ENCODE measurements at regions not wholly inside any gene's neighbourhood (a gene's known extent, or its start where the extent isn't known, plus 50 kb on each side); places are given as distances from the start of the nearest gene placed in this dataset.
"Not testable (repeated sequence)": the region's sequence is repeated elsewhere in the genome, so short reads cannot be mapped to it uniquely, and the experiment has no call there.

DNA sequence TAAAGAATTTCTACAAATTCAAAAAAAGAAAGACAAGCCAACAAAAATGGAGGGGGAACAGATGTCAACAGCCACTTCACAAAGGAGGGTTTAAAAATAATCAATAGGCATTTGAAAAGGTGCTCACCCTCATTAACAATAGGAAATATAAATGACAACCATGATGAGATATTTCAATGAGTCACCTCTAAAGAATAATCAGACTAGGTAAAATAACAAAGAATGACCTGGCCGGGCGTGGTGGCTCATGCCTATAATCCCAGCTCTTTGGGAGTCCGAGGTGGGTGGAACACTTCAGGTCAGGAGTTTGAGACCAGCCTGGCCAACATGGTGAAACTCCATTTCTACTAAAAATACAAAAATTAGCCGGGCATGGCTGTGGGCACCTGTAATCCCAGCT, 133.6 kb downstream of the KCNE4 start:
- Histone ChIP-seq H3K4me3 (ENCODE audit: low read length) (no peak overlapping the region), H4K20me1 (ENCODE audit: insufficient read depth, low read length) (no peaks in the 10 kb centered on the region), H3K4me2 (ENCODE audit: low read length) (no peak overlapping the region), H3K36me3 (replicated peaks; ENCODE audit: low read depth, low read length) (no peaks in the 10 kb centered on the region), H3K27me3 (ENCODE audit: low read depth, low read length) (no peaks in the 10 kb centered on the region), H3K4me1 (ENCODE audit: low read length) (no peaks in the 10 kb centered on the region), H3K9ac (ENCODE audit: low read length) (no peak overlapping the region), H3K9me3 (ENCODE audit: insufficient read depth, low read length) (no peaks in the 10 kb centered on the region), H3K27ac (ENCODE audit: low read length) (no peak overlapping the region), H2AFZ (ENCODE audit: low read depth, low read length) (no peak overlapping the region), H3K79me2 (ENCODE audit: low read length) (no peaks in the 10 kb centered on the region)
- TF ChIP-seq CTCF (IDR thresholded peaks at IDR 0.05; ENCODE audit: low read depth, low read length) (no peak), EZH2phosphoT487 (IDR thresholded peaks at IDR 0.05; ENCODE audit: low read depth) (no peak)

GRCh38 chr2:223187256-223187655, 135.3 kb downstream of the KCNE4 start:
- no peaks in the 10 kb centered on the region for H3K9me3 ChIP-seq (ENCODE audit: insufficient read depth, low read length)
- H3K36me3 ChIP-seq (replicated peaks; ENCODE audit: low read depth, low read length) = no peaks in the 10 kb centered on the region
- H3K27me3 ChIP-seq (ENCODE audit: low read depth, low read length) = no peaks in the 10 kb centered on the region
- no peak overlapping the region for H3K27ac ChIP-seq (ENCODE audit: low read length)
- no peaks in the 10 kb centered on the region for H4K20me1 ChIP-seq (ENCODE audit: insufficient read depth, low read length)
- H3K79me2 ChIP-seq (ENCODE audit: low read length) = no peaks in the 10 kb centered on the region
- no peak overlapping the region for H2AFZ ChIP-seq (ENCODE audit: low read depth, low read length)
- H3K4me1 ChIP-seq (ENCODE audit: low read length) = no peaks in the 10 kb centered on the region
- TF ChIP-seq CTCF (IDR thresholded peaks at IDR 0.05; ENCODE audit: low read depth, low read length) = no peak
- TF ChIP-seq EZH2phosphoT487 (IDR thresholded peaks at IDR 0.05; ENCODE audit: low read depth) = no peak
- H3K4me2 ChIP-seq (ENCODE audit: low read length) = no peak overlapping the region
- no peak overlapping the region for H3K4me3 ChIP-seq (ENCODE audit: low read length)
- no peak overlapping the region for H3K9ac ChIP-seq (ENCODE audit: low read length)

GRCh38 chr2:223190561-223191206, 138.7 kb downstream of the KCNE4 start:
- H3K9me3 ChIP-seq (ENCODE audit: insufficient read depth, low read length); H3K4me1 ChIP-seq (ENCODE audit: low read length); H3K27ac ChIP-seq (ENCODE audit: low read length); H3K27me3 ChIP-seq (ENCODE audit: low read depth, low read length); H3K4me2 ChIP-seq (ENCODE audit: low read length); H3K4me3 ChIP-seq (ENCODE audit: low read length); H2AFZ ChIP-seq (ENCODE audit: low read depth, low read length); H3K36me3 ChIP-seq (replicated peaks; ENCODE audit: low read depth, low read length); H3K9ac ChIP-seq (ENCODE audit: low read length); H3K79me2 ChIP-seq (ENCODE audit: low read length); H4K20me1 ChIP-seq (ENCODE audit: insufficient read depth, low read length): not testable (repeated sequence)

GRCh38 chr2:223196331-223196730, 144.3 kb downstream of the KCNE4 start:
- Histone ChIP-seq H3K9me3 (ENCODE audit: insufficient read depth, low read length) (no peaks in the 10 kb centered on the region), H3K36me3 (replicated peaks; ENCODE audit: low read depth, low read length) (no peaks in the 10 kb centered on the region), H3K27me3 (ENCODE audit: low read depth, low read length) (no peaks in the 10 kb centered on the region), H3K27ac (ENCODE audit: low read length) (no peak overlapping the region), H3K79me2 (ENCODE audit: low read length) (no peaks in the 10 kb centered on the region), H3K4me3 (ENCODE audit: low read length) (no peak overlapping the region), H2AFZ (ENCODE audit: low read depth, low read length) (no peak overlapping the region), H3K4me2 (ENCODE audit: low read length) (no peak overlapping the region), H3K9ac (ENCODE audit: low read length) (no peak overlapping the region), H3K4me1 (ENCODE audit: low read length) (no peaks in the 10 kb centered on the region), H4K20me1 (ENCODE audit: insufficient read depth, low read length) (no peaks in the 10 kb centered on the region)
- TF ChIP-seq EZH2phosphoT487 (IDR thresholded peaks at IDR 0.05; ENCODE audit: low read depth) (no peak), CTCF (IDR thresholded peaks at IDR 0.05; ENCODE audit: low read depth, low read length) (no peak)

Data from OCI-LY3 (cell line).